Skeletal muscle satellite cell (primary cell): ENCODE measurements at regions not wholly inside any gene's neighbourhood (a gene's known extent, or its start where the extent isn't known, plus 50 kb on each side); places are given as distances from the start of the nearest gene placed in this dataset.

ENCODE experiments used
- H3K27me3 ChIP-seq: 2 replicates; pipeline ENCODE4 v1.7.0; 2013; ENCODE audit warnings: low read length; ENCODE audit not compliant: control insufficient read depth, insufficient read depth
- H3K36me3 ChIP-seq: 2 replicates; pipeline ENCODE4 v1.7.0; 2013; ENCODE audit warnings: mild to moderate bottlenecking, control low read depth, low read length; ENCODE audit not compliant: insufficient read depth
- H3K4me1 ChIP-seq: 2 replicates; pipeline ENCODE4 v1.7.0; 2013; ENCODE audit warnings: low read length; ENCODE audit not compliant: control insufficient read depth, insufficient read depth
- H3K4me2 ChIP-seq: 2 replicates; pipeline ENCODE4 v1.7.0; 2013; ENCODE audit warnings: mild to moderate bottlenecking, low read length
- H3K4me3 ChIP-seq: 2 replicates; pipeline ENCODE4 v1.7.0; 2013; ENCODE audit warnings: low read length
- H3K9ac ChIP-seq: 2 replicates; pipeline ENCODE4 v1.7.0; 2013; ENCODE audit warnings: mild to moderate bottlenecking, low read depth, low read length, moderate library complexity
- H3K9me3 ChIP-seq: replicated peaks from 2 replicates; pipeline ENCODE4 v1.7.0; 2013; ENCODE audit warnings: mild to moderate bottlenecking, control low read depth, low read length

GRCh38 chr1:96922181-96922580 lies 200.6 kb downstream of the PTBP2 start:
- Histone ChIP-seq H3K9ac (no peak overlapping the region), H3K4me3 (no peak overlapping the region), H3K36me3 (no peaks in the 10 kb centered on the region), H3K4me2 (no peak overlapping the region), H3K9me3 (no peaks in the 10 kb centered on the region), H3K27me3 (no peaks in the 10 kb centered on the region), H3K4me1 (peaks cover 14% of the 10 kb centered on the region)

- H3K9me3 ChIP-seq: no peaks in the 10 kb centered on the region
- H3K27me3 ChIP-seq: no peaks in the 10 kb centered on the region
- no peak overlapping the region for H3K4me3 ChIP-seq
- no peak overlapping the region for H3K9ac ChIP-seq
- no peak overlapping the region for H3K4me2 ChIP-seq
- peaks cover 9% of the 10 kb centered on the region for H3K4me1 ChIP-seq
- no peaks in the 10 kb centered on the region for H3K36me3 ChIP-seq
Observed at GRCh38 chr1:96923753-96924152, 202.2 kb downstream of the PTBP2 start.

- Histone ChIP-seq H3K4me3 (no peak overlapping the region), H3K9me3 (no peaks in the 10 kb centered on the region), H3K4me2 (no peak overlapping the region)
Observed at GRCh38 chr1:96926176-96926575, 204.6 kb downstream of the PTBP2 start.

GRCh38 chr1:96927125-96927524 lies 205.5 kb downstream of the PTBP2 start:
- Histone ChIP-seq H3K4me2 (peak overlapping the region; percentile 12), H3K27me3 (no peaks in the 10 kb centered on the region), H3K9me3 (no peaks in the 10 kb centered on the region), H3K4me3 (no peak overlapping the region), H3K36me3 (no peaks in the 10 kb centered on the region), H3K9ac (no peak overlapping the region), H3K4me1 (peaks cover 6% of the 10 kb centered on the region)

More at GRCh38 chr1:96926176-96926575, 204.6 kb downstream of the PTBP2 start:
- H3K36me3 ChIP-seq: no peaks in the 10 kb centered on the region
- H3K4me1 ChIP-seq: peaks cover 6% of the 10 kb centered on the region
- H3K9ac ChIP-seq: no peak overlapping the region
- H3K27me3 ChIP-seq: no peaks in the 10 kb centered on the region

GRCh38 chr1:96931136-96931535 lies 209.6 kb downstream of the PTBP2 start:
- Histone ChIP-seq H3K9me3 (no peaks in the 10 kb centered on the region), H3K36me3 (no peaks in the 10 kb centered on the region), H3K4me2 (no peak overlapping the region)

GRCh38 chr1:96934282-96934681 lies 212.7 kb downstream of the PTBP2 start:
- Histone ChIP-seq H3K4me1 (no peaks in the 10 kb centered on the region), H3K4me2 (no peak overlapping the region)

More at GRCh38 chr1:96931136-96931535, 209.6 kb downstream of the PTBP2 start:
- Histone ChIP-seq H3K4me1 (peaks cover 6% of the 10 kb centered on the region), H3K9ac (no peak overlapping the region), H3K27me3 (no peaks in the 10 kb centered on the region), H3K4me3 (no peak overlapping the region)

GRCh38 chr1:96944432-96945092 lies 223.0 kb downstream of the PTBP2 start:
- Histone ChIP-seq H3K4me1 (no peaks in the 10 kb centered on the region), H3K36me3 (no peaks in the 10 kb centered on the region), H3K4me3 (no peak overlapping the region), H3K9ac (no peak overlapping the region), H3K4me2 (no peak overlapping the region), H3K9me3 (no peaks in the 10 kb centered on the region), H3K27me3 (no peaks in the 10 kb centered on the region)

More at GRCh38 chr1:96934282-96934681, 212.7 kb downstream of the PTBP2 start:
- Histone ChIP-seq H3K27me3 (no peaks in the 10 kb centered on the region), H3K9me3 (no peaks in the 10 kb centered on the region), H3K4me3 (no peak overlapping the region), H3K36me3 (no peaks in the 10 kb centered on the region), H3K9ac (no peak overlapping the region)

- no peaks in the 10 kb centered on the region for H3K4me1 ChIP-seq
- H3K9ac ChIP-seq: no peak overlapping the region
- H3K9me3 ChIP-seq: no peaks in the 10 kb centered on the region
- no peaks in the 10 kb centered on the region for H3K27me3 ChIP-seq
- no peak overlapping the region for H3K4me2 ChIP-seq
- no peaks in the 10 kb centered on the region for H3K36me3 ChIP-seq
- H3K4me3 ChIP-seq: no peak overlapping the region
Observed at GRCh38 chr1:96945509-96946084, 224.0 kb downstream of the PTBP2 start.

GRCh38 chr1:96955307-96956012 lies 233.9 kb downstream of the PTBP2 start:
- H3K4me1 ChIP-seq: no peaks in the 10 kb centered on the region
- no peaks in the 10 kb centered on the region for H3K36me3 ChIP-seq
- no peak overlapping the region for H3K4me3 ChIP-seq
- H3K9ac ChIP-seq: no peak overlapping the region
- no peak overlapping the region for H3K4me2 ChIP-seq
- no peaks in the 10 kb centered on the region for H3K9me3 ChIP-seq
- no peaks in the 10 kb centered on the region for H3K27me3 ChIP-seq

- H3K4me2 ChIP-seq: no peak overlapping the region
Observed at GRCh38 chr1:96962216-96962615, 240.6 kb downstream of the PTBP2 start.

GRCh38 chr1:96962751-96963211 lies 241.2 kb downstream of the PTBP2 start:
- no peaks in the 10 kb centered on the region for H3K36me3 ChIP-seq
- no peak overlapping the region for H3K4me3 ChIP-seq
- H3K27me3 ChIP-seq: no peaks in the 10 kb centered on the region
- H3K4me1 ChIP-seq: no peaks in the 10 kb centered on the region
- H3K9ac ChIP-seq: no peak overlapping the region
- H3K4me2 ChIP-seq: no peak overlapping the region
- H3K9me3 ChIP-seq: no peaks in the 10 kb centered on the region

More at GRCh38 chr1:96962216-96962615, 240.6 kb downstream of the PTBP2 start:
- H3K9ac ChIP-seq: no peak overlapping the region
- H3K36me3 ChIP-seq: no peaks in the 10 kb centered on the region
- H3K27me3 ChIP-seq: no peaks in the 10 kb centered on the region
- H3K9me3 ChIP-seq: no peaks in the 10 kb centered on the region
- no peaks in the 10 kb centered on the region for H3K4me1 ChIP-seq
- H3K4me3 ChIP-seq: no peak overlapping the region
